Heart right ventricle (tissue), 16 donors: ENCODE measurements at regions not wholly inside any gene's neighbourhood (a gene's known extent, or its start where the extent isn't known, plus 50 kb on each side); places are given as distances from the start of the nearest gene placed in this dataset.
A peak's percentile ranks its signal among the peaks of the same experiment; 100 is the strongest.
"Not testable (repeated sequence)": the region's sequence is repeated elsewhere in the genome, so short reads cannot be mapped to it uniquely, and the experiment has no call there.

Experiments used
- ATAC-seq, 8 donors: fragments of 200-7000 bp; cut with Tn5 transposase; one replicate each; pipeline ENCODE4 v1.9.1; 2020; ENCODE audit warnings: mild to moderate bottlenecking in 8 of 8, moderate library complexity in 8 of 8, moderate number of reproducible peaks in 1 of 8
- DNase-seq, 2 donors: peaks; one replicate each; pipeline ENCODE4 v3.0.0-alpha.2; 2020
- H3K27ac ChIP-seq, 10 donors: fragments of 200-600 bp; sonication (generic) in 2 of 10; one replicate each; pipeline versions ENCODE4 v1.5.0 to v1.8.0; 2020 to 2022; ENCODE audit warnings: mild to moderate bottlenecking in 3 of 10
- H3K27me3 ChIP-seq, 7 donors: fragments of 200-600 bp; one replicate each; pipeline ENCODE4 v1.8.0; 2021 to 2022; ENCODE audit warnings: mild to moderate bottlenecking in 2 of 7
- H3K36me3 ChIP-seq, 9 donors: fragments of 200-600 bp; sonication (generic) in 1 of 9; one replicate each; pipeline versions ENCODE4 v1.5.0 to v1.8.0; 2020 to 2022; ENCODE audit warnings: mild to moderate bottlenecking in 2 of 9
- H3K4me1 ChIP-seq, 9 donors: fragments of 200-600 bp; sonication (generic) in 1 of 9; one replicate each; pipeline versions ENCODE4 v1.5.0 to v1.8.0; 2020 to 2022; ENCODE audit warnings: mild to moderate bottlenecking in 4 of 9
- H3K4me3 ChIP-seq, 10 donors: fragments of 200-600 bp; sonication (generic) in 2 of 10; one replicate each; pipeline versions ENCODE4 v1.5.0 to v1.8.0; 2020 to 2022; ENCODE audit warnings: mild to moderate bottlenecking in 7 of 10, moderate library complexity in 2 of 10
- H3K9me3 ChIP-seq, 11 donors: fragments of 200-600 bp in 10 of 11; sonication (generic) in 2 of 11; one replicate each; pipeline versions ENCODE4 v1.5.0 to v1.8.0; 2013 to 2022; ENCODE audit warnings: mild to moderate bottlenecking in 2 of 11, control low read depth in 1 of 11, moderate library complexity in 1 of 11
- WGBS, 2 donors: extraction: QIAGEN DNeasy Blood & Tissue Kit; methylation state at CpG; one replicate each; pipeline ENCODE4 v1.1.7; 2013; ENCODE audit warnings: inconsistent platforms in 1 of 2; 5-methylcytosine and 5-hydroxymethylcytosine counted together
- intact Hi-C, 10 donors: fragments of 100-400 bp; cut with DNase I; formaldehyde crosslinking; loops; one replicate each; pipeline versions ENCODE4 v1.11.1 to v1.14.2; 2022
- TF ChIP-seq, protein P1 (sequence below), 9 donors: fragments of 200-600 bp; sonication (generic) in 2 of 9; IDR thresholded peaks; one replicate each; pipeline versions ENCODE4 v1.5.0 to v1.8.0; 2021 to 2022; ENCODE audit warnings: antibody characterized with exemption in 9 of 9, mild to moderate bottlenecking in 5 of 9, moderate library complexity in 1 of 9
- donor health status: Arrhythmogenic right ventricular cardiomyopathy.
- donor health status: ischemic (EF 13 %, LVEDD 7.1; RV severe dilation, severe dysfunction).
- donor health status: healthy with polysubstance abuse.
- donor health status: DM: no; HTN: yes; CAD: no.
- donor health status: DM: no; HTN: no; CAD: no.
- donor health status: ischemic (EF 25% LVEDD 6.9; RV normal size, moderate dysfunction).
- donor health status: ischemic (EF 25% LVEDD 5.7; RV mildly dilated, moderate dysfunction).
- donor health status: healthy.
- donor health status: DM: yes; HTN: yes; CAD: no.
- donor health status: Ischemic cardiomyopathy.
- donor health status: ischemic (EF 35%, LVEDD 5.7; RV mildly dilated, moderate dysfunction).
- donor health status: nonischemic (EF 11% LVEDD 7.7; RV severe dilation, severe dysfunction).
- donor health status: DM: yes; HTN: yes; CAD: no.
- donor health status: PGD.
- donor health status: ischemic (EF 29% LVEDD 5.4; RV normal size, mild dysfunction).
- donor health status: nonischemic (EF 23%, LVEDD 6.1; RV moderate dilation, normal function).

- Histone ChIP-seq H3K27ac (no peak overlapping the region), H3K36me3 (no peaks in the 10 kb centered on the region), H3K27me3 (no peaks in the 10 kb centered on the region), H3K4me1 (peaks cover 0 to 3% (median 0%) of the 10 kb centered on the region in 9 donors), H3K4me3 (no peak overlapping the region), H3K9me3 (no peaks in the 10 kb centered on the region)
- no peak for ATAC-seq
- TF ChIP-seq, protein P1, sequence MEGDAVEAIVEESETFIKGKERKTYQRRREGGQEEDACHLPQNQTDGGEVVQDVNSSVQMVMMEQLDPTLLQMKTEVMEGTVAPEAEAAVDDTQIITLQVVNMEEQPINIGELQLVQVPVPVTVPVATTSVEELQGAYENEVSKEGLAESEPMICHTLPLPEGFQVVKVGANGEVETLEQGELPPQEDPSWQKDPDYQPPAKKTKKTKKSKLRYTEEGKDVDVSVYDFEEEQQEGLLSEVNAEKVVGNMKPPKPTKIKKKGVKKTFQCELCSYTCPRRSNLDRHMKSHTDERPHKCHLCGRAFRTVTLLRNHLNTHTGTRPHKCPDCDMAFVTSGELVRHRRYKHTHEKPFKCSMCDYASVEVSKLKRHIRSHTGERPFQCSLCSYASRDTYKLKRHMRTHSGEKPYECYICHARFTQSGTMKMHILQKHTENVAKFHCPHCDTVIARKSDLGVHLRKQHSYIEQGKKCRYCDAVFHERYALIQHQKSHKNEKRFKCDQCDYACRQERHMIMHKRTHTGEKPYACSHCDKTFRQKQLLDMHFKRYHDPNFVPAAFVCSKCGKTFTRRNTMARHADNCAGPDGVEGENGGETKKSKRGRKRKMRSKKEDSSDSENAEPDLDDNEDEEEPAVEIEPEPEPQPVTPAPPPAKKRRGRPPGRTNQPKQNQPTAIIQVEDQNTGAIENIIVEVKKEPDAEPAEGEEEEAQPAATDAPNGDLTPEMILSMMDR (IDR thresholded peaks at IDR 0.05) = no peak
- no peak for DNase-seq
- WGBS, 2 donors = 48 to 64% methylated on average over 1 of the region's 1 CpG
- intact Hi-C loops = loop anchor here in 3 of 10 donors (5.0 to 10.0 kb wide), 4 partner anchors 540 to 1600 kb away; no protein-coding TSS in a partner anchor
These were observed 507.9 kb upstream of the SYT4 start for GRCh38 chr18:43785158-43785557.

GRCh38 chr18:43786893-43787292, 509.6 kb upstream of the SYT4 start:
- Histone ChIP-seq H3K27me3 (no peaks in the 10 kb centered on the region), H3K9me3 (no peaks in the 10 kb centered on the region), H3K4me3 (no peak overlapping the region), H3K4me1 (peaks cover 0 to 3% (median 0%) of the 10 kb centered on the region in 9 donors), H3K36me3 (no peaks in the 10 kb centered on the region), H3K27ac (no peak overlapping the region)
- 86 to 92% methylated on average over 4 of the region's 4 CpGs for WGBS, 2 donors
- ATAC-seq = no peak
- TF ChIP-seq, protein P1 (IDR thresholded peaks at IDR 0.05) = no peak
- no peak for DNase-seq
- intact Hi-C loops = loop anchor here in 3 of 10 donors (5.0 to 10.0 kb wide), 4 partner anchors 538 to 1598 kb away; no protein-coding TSS in a partner anchor

DNA sequence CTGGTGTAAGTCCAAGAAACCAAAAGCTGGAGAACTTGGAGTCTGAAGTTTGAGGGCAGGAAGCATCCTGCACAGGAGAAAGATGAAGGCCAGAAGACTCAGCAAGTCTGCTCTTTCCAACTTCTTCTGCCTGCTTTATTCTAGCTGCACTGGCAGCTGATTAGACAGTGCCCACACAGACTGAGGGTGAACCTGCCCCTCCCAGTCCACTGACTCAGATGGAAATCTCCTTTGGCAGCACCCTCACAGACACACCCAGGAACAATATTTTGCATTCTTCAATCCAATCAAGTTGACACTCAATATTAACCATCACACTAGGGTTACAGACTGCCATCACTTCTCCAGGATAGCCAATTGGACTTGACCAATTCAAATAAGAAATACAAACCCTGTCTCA, 510.4 kb upstream of the SYT4 start:
- H3K4me3 ChIP-seq, H3K4me1 ChIP-seq, H3K27me3 ChIP-seq, H3K36me3 ChIP-seq, DNase-seq, H3K9me3 ChIP-seq, ATAC-seq, H3K27ac ChIP-seq: not testable (repeated sequence)
- intact Hi-C loops = loop anchor here in 3 of 10 donors (5.0 to 10.0 kb wide), 4 partner anchors 537 to 1597 kb away; no protein-coding TSS in a partner anchor

GRCh38 chr18:43789234-43790000, 512.1 kb upstream of the SYT4 start:
- DNase-seq (peak in 1 of 2 donors; percentile 7), ATAC-seq (peak in 5 of 8 donors; percentile 42 to 77 (median 55))
- intact Hi-C loops = loop anchor here in 3 of 10 donors (5.0 to 10.0 kb wide), 4 partner anchors 535 to 1595 kb away; no protein-coding TSS in a partner anchor
- Histone ChIP-seq H3K9me3 (no peaks in the 10 kb centered on the region), H3K27me3 (no peaks in the 10 kb centered on the region), H3K36me3 (no peaks in the 10 kb centered on the region), H3K27ac (no peak overlapping the region), H3K4me1 (peaks cover 0 to 3% (median 0%) of the 10 kb centered on the region in 9 donors), H3K4me3 (no peak overlapping the region)
- TF ChIP-seq, protein P1 (IDR thresholded peaks at IDR 0.05) = peak in 7 of 9 donors; percentile 9 to 65 (median 47)
- WGBS, 2 donors = 47 to 61% methylated on average over 3 of the region's 3 CpGs

DNA sequence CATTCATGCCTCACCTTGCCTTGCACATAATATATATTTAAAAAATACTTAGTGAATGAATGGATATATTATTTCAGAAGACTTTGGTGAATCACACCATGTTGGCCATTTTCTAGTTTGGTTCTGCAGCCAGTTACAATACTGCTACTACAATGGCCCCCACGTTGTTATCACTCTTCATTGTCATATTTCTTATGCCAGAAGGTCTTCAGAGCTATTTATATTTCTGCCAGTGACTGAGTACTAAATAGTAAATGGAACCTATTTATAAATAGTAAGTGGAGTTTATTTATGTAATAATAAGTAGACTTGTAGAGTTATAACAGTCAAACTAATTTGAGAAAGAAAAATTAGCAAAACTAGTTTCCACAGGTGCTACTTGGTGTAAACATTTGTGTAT, 516.6 kb upstream of the SYT4 start:
- Histone ChIP-seq H3K27ac (peak overlapping the region in 6 of 10 donors; percentile 35 to 62 (median 48)), H3K27me3 (no peaks in the 10 kb centered on the region), H3K9me3 (peaks cover 0 to 4% (median 0%) of the 10 kb centered on the region in 11 donors), H3K4me1 (no peaks in the 10 kb centered on the region), H3K36me3 (no peaks in the 10 kb centered on the region), H3K4me3 (no peak overlapping the region)
- no peak for DNase-seq
- ATAC-seq = peak in 7 of 8 donors; percentile 59 to 90 (median 85)
- WGBS, 2 donors = 14 to 18% methylated on average over 1 of the region's 1 CpG
- TF ChIP-seq, protein P1 (IDR thresholded peaks at IDR 0.05) = no peak
- intact Hi-C loops = loop anchor here in 2 of 10 donors (5.0 to 10.0 kb wide), 2 partner anchors 132 to 1421 kb away; no protein-coding TSS in a partner anchor
